Activated CD8-positive, alpha-beta T cell treated with anti-CD3 and anti-CD28 coated beads for 36 hours (primary cell): ENCODE measurements at regions not wholly inside any gene's neighbourhood (a gene's known extent, or its start where the extent isn't known, plus 50 kb on each side); places are given as distances from the start of the nearest gene placed in this dataset.

Experiments
- ATAC-seq: fragments of 200-7000 bp; cut with Tn5 transposase; one replicate; pipeline ENCODE4 v1.10.0; 2021; ENCODE audit warnings: mild to moderate bottlenecking, moderate library complexity
- CTCF ChIA-PET: fragments of 350-600 bp; sonication (Branson Sonifier 250); formaldehyde crosslinking; loops from one replicate; lab custom pipeline; 2021; ENCODE audit warnings: antibody characterized with exemption; lab: Charles Lee
- POLR2A ChIA-PET: fragments of 350-600 bp; sonication (Branson Sonifier 250); formaldehyde crosslinking; loops from one replicate; lab custom pipeline; 2021; ENCODE audit warnings: antibody characterized with exemption; lab: Charles Lee
- DNase-seq: peaks from one replicate; pipeline ENCODE4 v3.0.0-alpha.2; 2020
- H3K27ac Mint-ChIP-seq: one replicate; pipeline ENCODE4 v1.8.0; 2021; ENCODE audit warnings: mild to moderate bottlenecking, mixed read lengths
- H3K27me3 Mint-ChIP-seq: one replicate; pipeline ENCODE4 v1.8.0; 2021; ENCODE audit warnings: mixed read lengths
- H3K36me3 Mint-ChIP-seq: one replicate; pipeline ENCODE4 v1.8.0; 2021; ENCODE audit warnings: low read depth, mixed read lengths
- H3K4me1 Mint-ChIP-seq: one replicate; pipeline ENCODE4 v1.8.0; 2021; ENCODE audit warnings: low read depth, mixed read lengths
- H3K4me3 Mint-ChIP-seq: one replicate; pipeline ENCODE4 v1.8.0; 2021; ENCODE audit warnings: mild to moderate bottlenecking, moderate library complexity, mixed read lengths
- H3K9me3 Mint-ChIP-seq: one replicate; pipeline ENCODE4 v1.8.0; 2021; ENCODE audit warnings: mixed read lengths
- CTCF ChIP-seq: fragments of 200-600 bp; IDR thresholded peaks from one replicate; pipeline ENCODE4 v1.8.0; 2022; ENCODE audit warnings: antibody characterized with exemption, mild to moderate bottlenecking
- intact Hi-C: fragments of 100-400 bp; cut with micrococcal nuclease; formaldehyde crosslinking; loops from one replicate; pipeline ENCODE4 v1.10.0; 2022

- intact Hi-C loops = no loop called here
- ChIA-PET CTCF (no interaction called here), POLR2A (no interaction called here)
- no peak overlapping the region for H3K4me3 Mint-ChIP-seq
- no peak overlapping the region for H3K27ac Mint-ChIP-seq
- no peaks in the 10 kb centered on the region for H3K4me1 Mint-ChIP-seq
- DNase-seq (peak; percentile 1), ATAC-seq (peak; percentile 30)
- H3K27me3 Mint-ChIP-seq = no peaks in the 10 kb centered on the region
- no peak for TF ChIP-seq CTCF
- no peaks in the 10 kb centered on the region for H3K36me3 Mint-ChIP-seq
- H3K9me3 Mint-ChIP-seq = peaks cover 3% of the 10 kb centered on the region
Observed at GRCh38 chrX:64097891-64098290, 107.6 kb downstream of the AMER1 start.

- no peak for TF ChIP-seq CTCF
- CTCF ChIA-PET = interaction anchor here (1.1 kb wide), 1 partner anchor 435 kb away, joined by 3 read pairs; no protein-coding TSS in a partner anchor
- intact Hi-C loops = no loop called here
Observed at GRCh38 chrX:64093761-64094160, 111.7 kb downstream of the AMER1 start.

More at GRCh38 chrX:64093761-64094160, 111.7 kb downstream of the AMER1 start:
- no peaks in the 10 kb centered on the region for H3K4me1 Mint-ChIP-seq
- H3K27ac Mint-ChIP-seq = no peak overlapping the region
- H3K36me3 Mint-ChIP-seq = no peaks in the 10 kb centered on the region
- H3K27me3 Mint-ChIP-seq = no peaks in the 10 kb centered on the region
- no peak for ATAC-seq
- no peak for DNase-seq
- no peaks in the 10 kb centered on the region for H3K9me3 Mint-ChIP-seq
- POLR2A ChIA-PET = no interaction called here
- no peak overlapping the region for H3K4me3 Mint-ChIP-seq
